Adrenal gland (tissue), 9 donors: ENCODE measurements at regions not wholly inside any gene's neighbourhood (a gene's known extent, or its start where the extent isn't known, plus 50 kb on each side); places are given as distances from the start of the nearest gene placed in this dataset.
"Not testable (repeated sequence)": the region's sequence is repeated elsewhere in the genome, so short reads cannot be mapped to it uniquely, and the experiment has no call there.

Source experiments
- DNase-seq, 7 donors: peaks; one replicate each; pipeline ENCODE4 v3.0.0-alpha.2; 2019 to 2020
- H3K27ac ChIP-seq, 5 donors: fragments of 200-600 bp; sonication (generic) in 4 of 5; 1 replicate in 3 of 5; 2 replicates in 2 of 5; pipeline versions ENCODE4 v1.5.1 to v1.8.0; 2016 to 2020; ENCODE audit warnings: mild to moderate bottlenecking in 1 of 5
- H3K27me3 ChIP-seq: fragments of 200-600 bp; 2 replicates; pipeline ENCODE4 v1.8.0; 2021
- H3K36me3 ChIP-seq, 2 donors: fragments of 200-600 bp; replicated peaks in 1 of 2; 1 replicate in 1 of 2; 2 replicates in 1 of 2; pipeline versions ENCODE4 v1.5.1 to v1.8.0; 2018 to 2022
- H3K4me1 ChIP-seq, 2 donors: fragments of 200-600 bp; replicated peaks in 1 of 2; 1 replicate in 1 of 2; 2 replicates in 1 of 2; pipeline versions ENCODE4 v1.5.1 to v1.8.0; 2018 to 2021
- H3K4me3 ChIP-seq, 4 donors: fragments of 200-600 bp; sonication (generic) in 3 of 4; one replicate each; pipeline ENCODE4 v1.5.1; 2016 to 2018
- H3K9me3 ChIP-seq, 3 donors: fragments of 200-600 bp; sonication (generic) in 1 of 3; replicated peaks in 1 of 3; 1 replicate in 2 of 3; 2 replicates in 1 of 3; pipeline versions ENCODE4 v1.5.1 to v1.8.0; 2016 to 2021
- WGBS, 4 donors: extraction: QIAGEN DNeasy Blood & Tissue Kit in 2 of 4; methylation state at CpG; one replicate each; pipeline versions ENCODE4 v1.1.5 to v1.1.7; 2013 to 2017; 5-methylcytosine and 5-hydroxymethylcytosine counted together
- intact Hi-C, 2 donors: fragments of 100-400 bp; cut with DNase I; formaldehyde crosslinking; loops; one replicate each; pipeline versions ENCODE4 v1.14.1 to v1.15.0; 2022 to 2023
- donor health status: healthy with polysubstance abuse.
- donor health status: Bipolar disorder and iron deficiency.
- donor health status: DM: yes; HTN: yes; CAD: no.
- donor health status: DM: no; HTN: no; CAD: no.
- donor health status: DM: no; HTN: no; CAD: no.

GRCh38 chr15:21096599-21096998 lies 230.5 kb upstream of the POTEB2 start:
- H3K4me1 ChIP-seq, H3K27me3 ChIP-seq, DNase-seq, H3K4me3 ChIP-seq, H3K36me3 ChIP-seq, H3K9me3 ChIP-seq, intact Hi-C loops, H3K27ac ChIP-seq: not testable (repeated sequence)
- no CpG with 5 or more reads among the region's 2 CpGs for WGBS, 4 donors

- H3K36me3 ChIP-seq, H3K27ac ChIP-seq, H3K4me3 ChIP-seq, H3K9me3 ChIP-seq, H3K27me3 ChIP-seq, intact Hi-C loops, H3K4me1 ChIP-seq, DNase-seq: not testable (repeated sequence)
- WGBS, 4 donors = no CpG with 5 or more reads among the region's 9 CpGs
Observed at GRCh38 chr15:21079544-21079943, 213.4 kb upstream of the POTEB2 start.

GRCh38 chr15:21068917-21069316 lies 202.8 kb upstream of the POTEB2 start:
- H3K27me3 ChIP-seq, H3K9me3 ChIP-seq, H3K4me3 ChIP-seq, intact Hi-C loops, H3K27ac ChIP-seq, H3K36me3 ChIP-seq, H3K4me1 ChIP-seq, DNase-seq: not testable (repeated sequence)
- 68 to 87% methylated on average over 5 to 6 of the region's 7 CpGs; no CpG with 5 or more reads in 2 of the 4 donors for WGBS, 4 donors

- H3K4me3 ChIP-seq, H3K27ac ChIP-seq, H3K4me1 ChIP-seq, DNase-seq, H3K36me3 ChIP-seq, intact Hi-C loops, H3K27me3 ChIP-seq, H3K9me3 ChIP-seq: not testable (repeated sequence)
- 49 to 75% (median 58%) methylated on average over 1 to 6 of the region's 6 CpGs for WGBS, 4 donors
Observed at GRCh38 chr15:21063512-21063911, 197.4 kb upstream of the POTEB2 start.

- H3K27ac ChIP-seq, H3K9me3 ChIP-seq, H3K4me3 ChIP-seq, H3K27me3 ChIP-seq, intact Hi-C loops, H3K4me1 ChIP-seq, H3K36me3 ChIP-seq, DNase-seq: not testable (repeated sequence)
- WGBS, 4 donors = 63% methylated on average over 4 of the region's 6 CpGs; no CpG with 5 or more reads in 3 of the 4 donors
Observed at GRCh38 chr15:21062619-21063163, 196.6 kb upstream of the POTEB2 start.

- WGBS, 4 donors = no CpG with 5 or more reads among the region's 5 CpGs
- H3K36me3 ChIP-seq, intact Hi-C loops: not testable (repeated sequence)
Observed at GRCh38 chr15:21051866-21052265, 185.8 kb upstream of the POTEB2 start.

GRCh38 chr15:21031703-21032102 lies 165.6 kb upstream of the POTEB2 start:
- intact Hi-C loops, H3K36me3 ChIP-seq, H3K4me3 ChIP-seq, DNase-seq, H3K4me1 ChIP-seq, H3K9me3 ChIP-seq, H3K27ac ChIP-seq, H3K27me3 ChIP-seq: not testable (repeated sequence)
- WGBS, 4 donors = no CpG with 5 or more reads among the region's 2 CpGs

More at GRCh38 chr15:21051866-21052265, 185.8 kb upstream of the POTEB2 start:
- not testable (repeated sequence) for H3K9me3 ChIP-seq, H3K27me3 ChIP-seq, H3K4me3 ChIP-seq, H3K27ac ChIP-seq, DNase-seq, H3K4me1 ChIP-seq

GRCh38 chr15:21029001-21029400 lies 162.9 kb upstream of the POTEB2 start:
- no CpG with 5 or more reads among the region's 6 CpGs for WGBS, 4 donors
- H3K27ac ChIP-seq, H3K36me3 ChIP-seq, DNase-seq, intact Hi-C loops, H3K4me1 ChIP-seq, H3K4me3 ChIP-seq, H3K9me3 ChIP-seq, H3K27me3 ChIP-seq: not testable (repeated sequence)

GRCh38 chr15:21027942-21028341 lies 161.8 kb upstream of the POTEB2 start:
- intact Hi-C loops, H3K4me3 ChIP-seq, DNase-seq, H3K27me3 ChIP-seq, H3K9me3 ChIP-seq, H3K27ac ChIP-seq, H3K4me1 ChIP-seq, H3K36me3 ChIP-seq: not testable (repeated sequence)
- 44 to 67% methylated on average over 4 to 5 of the region's 9 CpGs; no CpG with 5 or more reads in 2 of the 4 donors for WGBS, 4 donors

GRCh38 chr15:21026848-21027247 lies 160.7 kb upstream of the POTEB2 start:
- H3K4me3 ChIP-seq, H3K27me3 ChIP-seq, H3K27ac ChIP-seq, H3K9me3 ChIP-seq, H3K4me1 ChIP-seq, DNase-seq, H3K36me3 ChIP-seq, intact Hi-C loops: not testable (repeated sequence)
- WGBS, 4 donors = 81 to 92% methylated on average over 5 to 7 of the region's 12 CpGs; no CpG with 5 or more reads in 2 of the 4 donors

- H3K4me1 ChIP-seq, DNase-seq, H3K27me3 ChIP-seq, H3K9me3 ChIP-seq, H3K4me3 ChIP-seq, H3K27ac ChIP-seq, intact Hi-C loops, H3K36me3 ChIP-seq: not testable (repeated sequence)
- WGBS, 4 donors = 80 to 84% (median 82%) methylated on average over 2 to 13 of the region's 18 CpGs
Observed at GRCh38 chr15:21024235-21024987, 158.3 kb upstream of the POTEB2 start.
